Hepatocyte (in vitro differentiated cells): ENCODE measurements at regions not wholly inside any gene's neighbourhood (a gene's known extent, or its start where the extent isn't known, plus 50 kb on each side); places are given as distances from the start of the nearest gene placed in this dataset.

Experiments
- DNase-seq: peaks from one replicate; pipeline ENCODE4 v3.0.0-alpha.2; 2016; ENCODE audit warnings: low spot score
- H2AFZ ChIP-seq: fragments of 200-600 bp; sonication (generic); 2 replicates; pipeline ENCODE4 v1.6.0; 2016; ENCODE audit warnings: antibody characterized with exemption, mild to moderate bottlenecking
- H3K27ac ChIP-seq: fragments of 200-600 bp; sonication (generic); 2 replicates; pipeline ENCODE4 v1.5.1; 2016; ENCODE audit warnings: mild to moderate bottlenecking
- H3K27me3 ChIP-seq: fragments of 200-600 bp; sonication (generic); 2 replicates; pipeline ENCODE4 v1.6.1; 2016
- H3K36me3 ChIP-seq: fragments of 200-600 bp; sonication (generic); replicated peaks from 2 replicates; pipeline ENCODE4 v1.5.1; 2016; ENCODE audit warnings: low read depth; ENCODE audit not compliant: insufficient read depth
- H3K4me1 ChIP-seq: fragments of 200-600 bp; sonication (generic); 2 replicates; pipeline ENCODE4 v1.5.1; 2016; ENCODE audit warnings: mild to moderate bottlenecking, moderate library complexity; ENCODE audit not compliant: insufficient read depth
- H3K4me2 ChIP-seq: fragments of 200-600 bp; sonication (generic); 2 replicates; pipeline ENCODE4 v1.6.0; 2016
- H3K4me3 ChIP-seq: fragments of 200-600 bp; sonication (generic); 2 replicates; pipeline ENCODE4 v1.5.1; 2016; ENCODE audit warnings: mild to moderate bottlenecking
- H3K79me2 ChIP-seq: fragments of 200-600 bp; sonication (generic); 2 replicates; pipeline ENCODE4 v1.6.0; 2017; ENCODE audit warnings: mild to moderate bottlenecking
- H3K9me2 ChIP-seq: fragments of 200-600 bp; sonication (generic); replicated peaks from 2 replicates; pipeline ENCODE4 v1.6.0; 2017; ENCODE audit warnings: mild to moderate bottlenecking; ENCODE audit not compliant: insufficient read depth
- H3K9me3 ChIP-seq: fragments of 200-600 bp; sonication (generic); 2 replicates; pipeline ENCODE4 v1.5.1; 2016; ENCODE audit warnings: low read depth, mild to moderate bottlenecking
- H4K20me1 ChIP-seq: fragments of 200-600 bp; sonication (generic); 2 replicates; pipeline ENCODE4 v1.6.0; 2016; ENCODE audit warnings: mild to moderate bottlenecking; ENCODE audit not compliant: insufficient read depth, poor library complexity, severe bottlenecking
- CTCF ChIP-seq: fragments of 200-600 bp; sonication (generic); IDR thresholded peaks from 2 replicates; pipeline ENCODE4 v1.5.1; 2016; ENCODE audit warnings: antibody characterized with exemption, mild to moderate bottlenecking; ENCODE audit not compliant: poor library complexity
- EZH2 ChIP-seq: fragments of 200-600 bp; sonication (generic); IDR thresholded peaks from 2 replicates; pipeline ENCODE4 v1.6.1; 2016; ENCODE audit warnings: antibody characterized with exemption, mild to moderate bottlenecking, borderline replicate concordance
- EZH2phosphoT487 ChIP-seq: fragments of 200-600 bp; sonication (generic); IDR thresholded peaks from one replicate; pipeline ENCODE4 v1.6.1; 2018; ENCODE audit warnings: antibody characterized with exemption, mild to moderate bottlenecking, low read depth, moderate library complexity; ENCODE audit not compliant: unreplicated experiment, severe bottlenecking
- WGBS: methylation state at CpG from one replicate; pipeline ENCODE4 v1.1.6; 2016; ENCODE audit warnings: low lambda C conversion rate; ENCODE audit errors: missing lambda C conversion rate; 5-methylcytosine and 5-hydroxymethylcytosine counted together

GRCh38 chr2:156907806-156908205 is 349.7 kb upstream of the GALNT5 start:
- Histone ChIP-seq H4K20me1 (no peaks in the 10 kb centered on the region), H3K36me3 (no peaks in the 10 kb centered on the region), H3K27ac (no peak overlapping the region), H3K4me2 (no peak overlapping the region), H3K9me3 (no peaks in the 10 kb centered on the region), H3K79me2 (no peaks in the 10 kb centered on the region), H3K4me3 (no peak overlapping the region), H3K27me3 (no peaks in the 10 kb centered on the region), H2AFZ (no peak overlapping the region), H3K4me1 (no peaks in the 10 kb centered on the region), H3K9me2 (no peaks in the 10 kb centered on the region)
- WGBS, result 64% methylated on average over 3 of the region's 3 CpGs
- no peak for DNase-seq
- TF ChIP-seq EZH2, result no peak
- TF ChIP-seq CTCF, result no peak
- TF ChIP-seq EZH2phosphoT487, result no peak

GRCh38 chr2:156908825-156909224 is 348.7 kb upstream of the GALNT5 start:
- 76% methylated on average over 1 of the region's 1 CpG for WGBS
- Histone ChIP-seq H2AFZ (no peak overlapping the region), H4K20me1 (no peaks in the 10 kb centered on the region), H3K27me3 (no peaks in the 10 kb centered on the region), H3K9me3 (no peaks in the 10 kb centered on the region), H3K4me2 (no peak overlapping the region), H3K27ac (no peak overlapping the region), H3K79me2 (no peaks in the 10 kb centered on the region), H3K9me2 (no peaks in the 10 kb centered on the region), H3K36me3 (no peaks in the 10 kb centered on the region), H3K4me3 (no peak overlapping the region), H3K4me1 (no peaks in the 10 kb centered on the region)
- DNase-seq, result no peak
- TF ChIP-seq EZH2 (no peak), EZH2phosphoT487 (no peak), CTCF (no peak)

- Histone ChIP-seq H3K36me3 (no peaks in the 10 kb centered on the region), H3K79me2 (no peaks in the 10 kb centered on the region), H3K27me3 (no peaks in the 10 kb centered on the region), H3K4me1 (no peaks in the 10 kb centered on the region), H4K20me1 (no peaks in the 10 kb centered on the region), H3K4me3 (no peak overlapping the region), H3K4me2 (no peak overlapping the region), H3K27ac (no peak overlapping the region), H3K9me3 (no peaks in the 10 kb centered on the region), H3K9me2 (no peaks in the 10 kb centered on the region), H2AFZ (no peak overlapping the region)
- no peak for TF ChIP-seq EZH2
- TF ChIP-seq EZH2phosphoT487, result no peak
- no peak for TF ChIP-seq CTCF
- 86% methylated on average over 5 of the region's 5 CpGs for WGBS
- DNase-seq, result no peak
Measured at GRCh38 chr2:156909983-156910382, 347.5 kb upstream of the GALNT5 start.

DNA sequence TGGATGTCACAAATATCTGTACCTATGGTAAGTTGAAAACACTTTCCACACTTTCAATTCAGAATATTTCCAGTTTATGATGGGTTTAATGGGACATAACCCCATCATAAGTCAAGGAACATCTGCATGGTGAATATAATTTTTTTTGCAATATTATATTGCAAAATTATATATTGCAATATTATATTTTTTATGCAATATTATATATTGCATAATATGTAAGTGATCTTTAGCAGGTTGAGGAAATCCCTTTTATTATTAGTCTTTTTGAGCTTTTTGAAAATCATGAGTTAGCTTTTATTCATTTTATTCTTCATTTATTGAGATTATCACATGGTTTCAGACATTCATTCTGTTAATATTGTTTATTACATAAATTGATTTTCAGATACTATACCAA is 342.2 kb upstream of the GALNT5 start:
- H3K4me1 ChIP-seq, result no peaks in the 10 kb centered on the region
- no peaks in the 10 kb centered on the region for H3K27me3 ChIP-seq
- no peak overlapping the region for H3K4me3 ChIP-seq
- no peaks in the 10 kb centered on the region for H4K20me1 ChIP-seq
- no peaks in the 10 kb centered on the region for H3K9me2 ChIP-seq
- H2AFZ ChIP-seq, result no peak overlapping the region
- H3K79me2 ChIP-seq, result no peaks in the 10 kb centered on the region
- H3K27ac ChIP-seq, result no peak overlapping the region
- no peak for DNase-seq
- no peaks in the 10 kb centered on the region for H3K9me3 ChIP-seq
- no peak overlapping the region for H3K4me2 ChIP-seq
- TF ChIP-seq EZH2 (no peak), EZH2phosphoT487 (no peak), CTCF (no peak)
- no peaks in the 10 kb centered on the region for H3K36me3 ChIP-seq
